ENCODE measurements at regions not wholly inside any gene's neighbourhood (a gene's known extent, or its start where the extent isn't known, plus 50 kb on each side); places are given as distances from the start of the nearest gene placed in this dataset.
"Not testable (repeated sequence)": the region's sequence is repeated elsewhere in the genome, so short reads cannot be mapped to it uniquely, and the experiment has no call there.

GRCh38 chr3:153045150-153045549, 116.9 kb upstream of the RAP2B start:
- H3K9me3 Mint-ChIP-seq: no peaks in the 10 kb centered on the region
- DNase-seq (ENCODE audit: low spot score in 2 of 2): no peak
- no peak overlapping the region for H3K27ac Mint-ChIP-seq
- ATAC-seq: no peak
- no peaks in the 10 kb centered on the region for H3K36me3 Mint-ChIP-seq

DNA sequence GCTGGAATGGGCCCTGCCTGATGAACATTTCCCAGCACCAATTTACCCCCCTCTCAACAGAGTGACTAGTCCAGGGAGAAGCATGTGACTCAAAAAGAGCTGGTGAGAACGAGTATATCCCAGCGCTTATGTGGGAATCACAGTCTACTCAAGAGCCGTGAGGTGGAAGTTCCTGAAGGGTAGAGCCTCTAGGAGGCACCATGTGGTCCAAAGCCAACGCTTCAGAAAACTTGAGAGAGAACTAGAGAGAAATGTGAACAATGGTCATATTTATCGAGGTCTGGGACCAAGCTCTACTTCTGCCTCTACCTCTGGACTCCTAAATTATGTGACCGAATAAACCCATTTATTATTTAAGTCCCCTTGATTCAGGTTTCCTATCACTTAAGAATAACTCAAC, 111.0 kb upstream of the RAP2B start:
- ATAC-seq (no peak), DNase-seq (ENCODE audit: low spot score in 2 of 2) (no peak)
- Mint-ChIP-seq H3K36me3 (no peaks in the 10 kb centered on the region), H3K27ac (no peak overlapping the region), H3K9me3 (no peaks in the 10 kb centered on the region)

GRCh38 chr3:153051427-153052095, 110.5 kb upstream of the RAP2B start:
- DNase-seq (ENCODE audit: low spot score in 2 of 2): no peak
- no peaks in the 10 kb centered on the region for H3K36me3 Mint-ChIP-seq
- no peak overlapping the region for H3K27ac Mint-ChIP-seq
- H3K9me3 Mint-ChIP-seq: no peaks in the 10 kb centered on the region
- no peak for ATAC-seq

- no peak overlapping the region for H3K27ac Mint-ChIP-seq
- no peaks in the 10 kb centered on the region for H3K9me3 Mint-ChIP-seq
- DNase-seq (ENCODE audit: low spot score in 2 of 2) (no peak), ATAC-seq (no peak)
- no peaks in the 10 kb centered on the region for H3K36me3 Mint-ChIP-seq
Observed at GRCh38 chr3:153052096-153052460, 109.9 kb upstream of the RAP2B start.

- no peak for DNase-seq (ENCODE audit: low spot score in 2 of 2)
- ATAC-seq: no peak
- H3K36me3 Mint-ChIP-seq: no peaks in the 10 kb centered on the region
Observed at GRCh38 chr3:153055217-153055616, 106.8 kb upstream of the RAP2B start.

DNA sequence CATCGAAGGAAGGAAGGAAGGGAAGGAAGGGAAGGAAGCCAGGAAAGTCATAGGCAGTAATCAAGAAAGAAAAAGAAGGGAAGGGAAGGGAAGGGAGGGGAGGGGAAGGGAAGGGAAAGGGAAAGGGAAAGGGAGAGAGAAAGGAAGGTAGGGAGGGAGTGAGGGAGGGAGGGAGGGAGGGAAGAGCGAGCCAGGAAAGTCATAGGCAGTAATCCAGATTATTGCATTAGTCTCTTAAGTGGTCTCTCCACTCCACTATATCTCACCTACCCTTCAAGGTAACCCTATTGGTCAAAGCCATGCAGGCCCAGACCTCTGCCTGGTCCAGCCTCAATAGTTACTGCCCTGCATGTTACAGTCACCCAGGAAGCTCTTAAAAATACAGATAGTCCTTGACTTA, 106.2 kb upstream of the RAP2B start:
- Mint-ChIP-seq H3K27ac (no peak overlapping the region), H3K36me3 (no peaks in the 10 kb centered on the region), H3K9me3 (no peaks in the 10 kb centered on the region)
- no peak for DNase-seq (ENCODE audit: low spot score in 2 of 2)
- no peak for ATAC-seq

More at GRCh38 chr3:153055217-153055616, 106.8 kb upstream of the RAP2B start:
- Mint-ChIP-seq H3K9me3 (no peaks in the 10 kb centered on the region), H3K27ac (no peak overlapping the region)

GRCh38 chr3:153058031-153058688, 103.9 kb upstream of the RAP2B start:
- not testable (repeated sequence) for H3K36me3 Mint-ChIP-seq; H3K9me3 Mint-ChIP-seq; ATAC-seq; H3K27ac Mint-ChIP-seq; DNase-seq (ENCODE audit: low spot score in 2 of 2)

- Mint-ChIP-seq H3K9me3 (no peaks in the 10 kb centered on the region), H3K36me3 (no peaks in the 10 kb centered on the region), H3K27ac (no peak overlapping the region)
- ATAC-seq (no peak), DNase-seq (ENCODE audit: low spot score in 2 of 2) (no peak)
Observed at GRCh38 chr3:153060346-153060745, 101.7 kb upstream of the RAP2B start.

- ATAC-seq (no peak), DNase-seq (ENCODE audit: low spot score in 2 of 2) (no peak)
- H3K9me3 Mint-ChIP-seq: no peaks in the 10 kb centered on the region
- no peak overlapping the region for H3K27ac Mint-ChIP-seq
- H3K36me3 Mint-ChIP-seq: no peaks in the 10 kb centered on the region
Observed at GRCh38 chr3:153061938-153062528, 100.0 kb upstream of the RAP2B start.

DNA sequence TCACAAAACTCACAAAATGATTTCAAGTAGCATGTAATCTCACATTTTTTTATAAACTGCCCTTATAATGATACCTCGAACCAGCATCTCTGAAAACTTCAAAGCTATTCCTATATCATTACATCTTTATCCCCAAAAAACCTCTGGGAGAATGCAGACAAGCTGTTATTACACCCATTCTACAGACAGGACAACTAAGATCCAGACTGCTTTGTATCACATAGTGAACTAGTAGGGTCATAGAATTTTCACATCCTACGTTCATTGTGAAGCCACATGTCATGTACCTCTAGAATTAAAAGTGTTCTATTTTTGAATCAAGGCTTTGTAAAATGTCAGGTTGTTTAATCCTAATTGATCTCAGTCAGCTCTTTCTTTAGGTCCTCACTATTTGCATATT, 98.7 kb upstream of the RAP2B start:
- no peaks in the 10 kb centered on the region for H3K9me3 Mint-ChIP-seq
- no peak overlapping the region for H3K27ac Mint-ChIP-seq
- no peaks in the 10 kb centered on the region for H3K36me3 Mint-ChIP-seq
- ATAC-seq (no peak), DNase-seq (ENCODE audit: low spot score in 2 of 2) (no peak)

GRCh38 chr3:153066983-153067382, 95.0 kb upstream of the RAP2B start:
- ATAC-seq (no peak), DNase-seq (ENCODE audit: low spot score in 2 of 2) (no peak)
- Mint-ChIP-seq H3K27ac (no peak overlapping the region), H3K9me3 (no peaks in the 10 kb centered on the region), H3K36me3 (no peaks in the 10 kb centered on the region)

DNA sequence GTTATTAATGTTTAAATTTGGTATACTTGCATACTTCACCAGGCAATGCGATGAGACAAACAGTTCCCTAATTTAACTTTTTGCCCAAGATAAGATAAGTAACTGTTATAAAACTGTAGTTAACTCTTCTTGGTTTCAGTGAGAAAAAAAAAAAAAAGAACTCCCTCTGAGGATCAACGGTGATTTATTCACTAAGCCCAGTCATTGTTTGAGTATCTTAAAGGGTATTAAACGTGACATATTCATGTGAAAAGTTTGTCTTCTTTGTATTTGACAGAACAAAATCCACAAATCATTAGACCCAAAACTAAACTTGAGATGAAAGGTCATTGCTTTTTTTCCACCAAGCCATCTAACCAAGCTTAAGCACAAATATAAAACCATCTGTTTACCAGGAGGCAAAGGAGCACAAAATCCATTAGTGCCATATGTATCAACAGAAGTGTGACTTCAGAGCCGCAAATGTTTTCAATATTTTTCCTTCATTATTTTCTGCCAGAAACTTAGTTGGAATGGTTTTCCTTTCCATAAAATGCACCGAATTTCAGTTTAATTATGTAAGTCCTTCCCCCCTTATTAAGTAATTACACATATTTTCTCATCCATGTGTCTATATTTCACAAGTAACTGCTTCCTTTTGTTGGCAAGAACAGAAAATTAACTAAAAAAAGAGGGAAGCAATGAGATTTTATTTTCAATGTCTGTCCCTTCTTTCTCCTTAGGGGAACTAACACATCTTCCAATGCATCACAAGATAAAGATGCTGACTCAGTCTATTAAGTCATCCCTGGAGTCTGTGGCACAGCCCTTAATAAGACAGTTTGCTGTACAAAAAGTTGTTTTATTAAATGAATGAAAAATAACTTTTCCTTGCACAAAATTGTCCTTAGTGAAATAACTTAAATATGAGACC, 92.2 kb upstream of the RAP2B start:
- DNase-seq (ENCODE audit: low spot score in 2 of 2) (no peak), ATAC-seq (no peak)
- Mint-ChIP-seq H3K27ac (no peak overlapping the region), H3K9me3 (no peaks in the 10 kb centered on the region), H3K36me3 (no peaks in the 10 kb centered on the region)

- ATAC-seq (no peak), DNase-seq (ENCODE audit: low spot score in 2 of 2) (no peak)
- no peaks in the 10 kb centered on the region for H3K9me3 Mint-ChIP-seq
- no peaks in the 10 kb centered on the region for H3K36me3 Mint-ChIP-seq
- H3K27ac Mint-ChIP-seq: peak overlapping the region in 1 of 2 donors; percentile 50
Observed at GRCh38 chr3:153070511-153070868, 91.5 kb upstream of the RAP2B start.

- Mint-ChIP-seq H3K36me3 (no peaks in the 10 kb centered on the region), H3K9me3 (no peaks in the 10 kb centered on the region), H3K27ac (no peak overlapping the region)
- ATAC-seq: no peak
- DNase-seq (ENCODE audit: low spot score in 2 of 2): no peak
Observed at GRCh38 chr3:153072382-153072781, 89.6 kb upstream of the RAP2B start.

DNA sequence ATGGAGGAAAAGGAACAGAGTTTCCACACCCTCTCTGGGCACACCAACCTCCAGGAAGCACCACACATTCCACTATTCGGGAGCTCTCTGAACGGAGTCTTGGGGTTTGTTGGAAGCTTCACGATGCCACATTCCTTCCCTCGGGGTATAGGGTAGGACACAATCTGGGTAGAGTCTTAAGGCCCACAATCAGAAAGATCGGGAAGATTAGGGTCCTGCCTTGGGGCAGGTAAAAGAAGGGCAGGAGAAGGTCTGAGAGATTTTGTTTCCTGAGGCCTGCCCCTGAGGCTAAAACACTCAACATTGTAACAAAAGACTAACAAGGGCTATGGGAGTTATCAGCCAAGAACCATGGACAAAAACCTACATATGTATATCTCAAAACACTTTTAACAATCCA, 89.2 kb upstream of the RAP2B start:
- H3K36me3 Mint-ChIP-seq: no peaks in the 10 kb centered on the region
- DNase-seq (ENCODE audit: low spot score in 2 of 2) (no peak), ATAC-seq (no peak)
- H3K27ac Mint-ChIP-seq: no peak overlapping the region
- H3K9me3 Mint-ChIP-seq: no peaks in the 10 kb centered on the region

GRCh38 chr3:153073636-153074035, 88.4 kb upstream of the RAP2B start:
- no peaks in the 10 kb centered on the region for H3K36me3 Mint-ChIP-seq
- DNase-seq (ENCODE audit: low spot score in 2 of 2) (no peak), ATAC-seq (no peak)
- H3K27ac Mint-ChIP-seq: no peak overlapping the region
- H3K9me3 Mint-ChIP-seq: no peaks in the 10 kb centered on the region

- ATAC-seq (no peak), DNase-seq (ENCODE audit: low spot score in 2 of 2) (no peak)
- H3K36me3 Mint-ChIP-seq: no peaks in the 10 kb centered on the region
- no peaks in the 10 kb centered on the region for H3K9me3 Mint-ChIP-seq
- no peak overlapping the region for H3K27ac Mint-ChIP-seq
Observed at GRCh38 chr3:153078826-153079225, 83.2 kb upstream of the RAP2B start.
